Sigmoid colon (tissue), 6 donors: ENCODE measurements at regions not wholly inside any gene's neighbourhood (a gene's known extent, or its start where the extent isn't known, plus 50 kb on each side); places are given as distances from the start of the nearest gene placed in this dataset.

Source experiments
- DNase-seq: peaks from one replicate; pipeline ENCODE4 v3.0.0-alpha.2; 2019
- H3K27ac ChIP-seq, 4 donors: fragments of 200-600 bp; sonication (generic); one replicate each; pipeline ENCODE4 v1.5.1; 2016 to 2019; ENCODE audit warnings: mild to moderate bottlenecking in 1 of 4
- H3K27me3 ChIP-seq, 3 donors: fragments of 200-600 bp; sonication (generic); one replicate each; pipeline ENCODE4 v1.5.1; 2019; ENCODE audit warnings: mild to moderate bottlenecking in 1 of 3
- H3K36me3 ChIP-seq, 4 donors: fragments of 200-600 bp; sonication (generic); one replicate each; pipeline ENCODE4 v1.5.1; 2016 to 2019
- H3K4me1 ChIP-seq, 4 donors: fragments of 200-600 bp; sonication (generic); one replicate each; pipeline ENCODE4 v1.5.1; 2017 to 2019
- H3K4me3 ChIP-seq, 4 donors: fragments of 200-600 bp; sonication (generic); one replicate each; pipeline ENCODE4 v1.5.1; 2017 to 2019; ENCODE audit warnings: mild to moderate bottlenecking in 2 of 4, moderate library complexity in 1 of 4
- H3K9me3 ChIP-seq, 4 donors: fragments of 200-600 bp in 3 of 4; sonication (generic) in 3 of 4; one replicate each; pipeline versions ENCODE4 v1.5.1 to v1.6.1; 2013 to 2019
- EP300 ChIP-seq, 4 donors: sonication (generic); formaldehyde crosslinking; IDR thresholded peaks; one replicate each; pipeline ENCODE4 v1.6.1; 2017; ENCODE audit warnings: antibody characterized with exemption in 4 of 4
- POLR2A ChIP-seq, 2 donors: fragments of 450-650 bp; IDR thresholded peaks; one replicate each; pipeline ENCODE4 v1.6.1; 2016; ENCODE audit warnings: antibody characterized with exemption in 2 of 2, mild to moderate bottlenecking in 2 of 2, moderate library complexity in 2 of 2
- POLR2AphosphoS5 ChIP-seq, 4 donors: sonication (generic); formaldehyde crosslinking; IDR thresholded peaks; one replicate each; pipeline ENCODE4 v1.6.1; 2017; ENCODE audit warnings: antibody characterized with exemption in 4 of 4
- WGBS, 2 donors: extraction: QIAGEN DNeasy Blood & Tissue Kit; methylation state at CpG; one replicate each; pipeline ENCODE4 v1.1.7; 2013; 5-methylcytosine and 5-hydroxymethylcytosine counted together
- intact Hi-C: fragments of 100-400 bp; cut with DNase I; formaldehyde crosslinking; loops from one replicate; pipeline ENCODE4 v1.15.1; 2023
- TF ChIP-seq, protein P1 (sequence below), 4 experiments: fragments of 450-650 bp in 3 of 4; fragments of 200-600 bp in 1 of 4; IDR thresholded peaks; one replicate each; pipeline ENCODE4 v1.5.1; 2016 to 2019; ENCODE audit warnings: antibody characterized with exemption in 4 of 4, mild to moderate bottlenecking in 3 of 4, moderate library complexity in 2 of 4
- donor health status: healthy with polysubstance abuse.
- donor health status: healthy.

DNA sequence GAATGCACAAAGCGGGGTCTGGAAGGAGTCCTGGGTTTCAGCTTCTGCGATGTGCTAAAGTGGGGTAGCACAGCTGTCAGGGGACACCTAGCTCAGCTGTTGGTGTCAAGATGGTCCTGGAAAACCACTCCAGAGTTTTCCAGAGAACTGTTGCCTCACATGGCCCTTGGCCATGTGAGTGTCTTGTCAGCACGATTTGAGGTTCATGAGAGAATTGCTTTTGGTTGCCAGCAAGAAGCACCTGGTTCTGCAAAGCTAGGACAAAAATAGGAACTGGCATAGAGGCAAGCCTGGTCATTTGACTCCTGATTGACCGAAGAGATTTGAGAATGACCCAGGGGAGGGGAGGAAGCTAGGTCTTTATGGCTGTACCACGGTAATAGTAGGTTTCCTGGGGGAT, 50.4 kb upstream of the CTLA4 start:
- Histone ChIP-seq H3K4me1 (peaks cover 0 to 12% (median 5%) of the 10 kb centered on the region in 4 donors), H3K4me3 (no peak overlapping the region), H3K27me3 (no peaks in the 10 kb centered on the region), H3K36me3 (no peaks in the 10 kb centered on the region), H3K9me3 (no peaks in the 10 kb centered on the region), H3K27ac (no peak overlapping the region)
- no peak for TF ChIP-seq POLR2AphosphoS5 (IDR thresholded peaks at IDR 0.05)
- no peak for TF ChIP-seq EP300 (IDR thresholded peaks at IDR 0.05)
- TF ChIP-seq, protein P1, sequence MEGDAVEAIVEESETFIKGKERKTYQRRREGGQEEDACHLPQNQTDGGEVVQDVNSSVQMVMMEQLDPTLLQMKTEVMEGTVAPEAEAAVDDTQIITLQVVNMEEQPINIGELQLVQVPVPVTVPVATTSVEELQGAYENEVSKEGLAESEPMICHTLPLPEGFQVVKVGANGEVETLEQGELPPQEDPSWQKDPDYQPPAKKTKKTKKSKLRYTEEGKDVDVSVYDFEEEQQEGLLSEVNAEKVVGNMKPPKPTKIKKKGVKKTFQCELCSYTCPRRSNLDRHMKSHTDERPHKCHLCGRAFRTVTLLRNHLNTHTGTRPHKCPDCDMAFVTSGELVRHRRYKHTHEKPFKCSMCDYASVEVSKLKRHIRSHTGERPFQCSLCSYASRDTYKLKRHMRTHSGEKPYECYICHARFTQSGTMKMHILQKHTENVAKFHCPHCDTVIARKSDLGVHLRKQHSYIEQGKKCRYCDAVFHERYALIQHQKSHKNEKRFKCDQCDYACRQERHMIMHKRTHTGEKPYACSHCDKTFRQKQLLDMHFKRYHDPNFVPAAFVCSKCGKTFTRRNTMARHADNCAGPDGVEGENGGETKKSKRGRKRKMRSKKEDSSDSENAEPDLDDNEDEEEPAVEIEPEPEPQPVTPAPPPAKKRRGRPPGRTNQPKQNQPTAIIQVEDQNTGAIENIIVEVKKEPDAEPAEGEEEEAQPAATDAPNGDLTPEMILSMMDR (IDR thresholded peaks at IDR 0.05) = no peak
- TF ChIP-seq POLR2A (IDR thresholded peaks at IDR 0.05) = no peak
- WGBS, 2 donors = 83 to 85% methylated on average over 5 of the region's 5 CpGs
- no peak for DNase-seq
- intact Hi-C loops = loop anchor here (5.0 to 10.0 kb wide), 3 partner anchors 88 to 330 kb away; no protein-coding TSS in a partner anchor
